GM19463 (cell line): ENCODE measurements at regions not wholly inside any gene's neighbourhood (a gene's known extent, or its start where the extent isn't known, plus 50 kb on each side); places are given as distances from the start of the nearest gene placed in this dataset.
"Not testable (repeated sequence)": the region's sequence is repeated elsewhere in the genome, so short reads cannot be mapped to it uniquely, and the experiment has no call there.

Source experiments
- ATAC-seq: cut with Tn5 transposase; IDR thresholded peaks from one replicate; pipeline ENCODE4 v1.9.1; 2021; ENCODE audit warnings: mild to moderate bottlenecking, moderate library complexity; ENCODE audit not compliant: unreplicated experiment

- ATAC-seq = no peak
These were observed 322.3 kb upstream of the ADCY2 start for GRCh38 chr5:7073666-7074065.

GRCh38 chr5:7074176-7074575, 321.8 kb upstream of the ADCY2 start:
- ATAC-seq = no peak

GRCh38 chr5:7075470-7075869, 320.5 kb upstream of the ADCY2 start:
- ATAC-seq = no peak

GRCh38 chr5:7078101-7078500, 317.8 kb upstream of the ADCY2 start:
- no peak for ATAC-seq

- ATAC-seq = no peak
These were observed 317.0 kb upstream of the ADCY2 start for GRCh38 chr5:7078901-7079300.

GRCh38 chr5:7080501-7080900, 315.4 kb upstream of the ADCY2 start:
- no peak for ATAC-seq

- no peak for ATAC-seq
These were observed 308.1 kb upstream of the ADCY2 start for GRCh38 chr5:7087719-7088297.

- no peak for ATAC-seq
These were observed 307.1 kb upstream of the ADCY2 start for GRCh38 chr5:7088849-7089248.

GRCh38 chr5:7094626-7095025, 301.3 kb upstream of the ADCY2 start:
- ATAC-seq = no peak

GRCh38 chr5:7096294-7096693, 299.6 kb upstream of the ADCY2 start:
- ATAC-seq = no peak

- no peak for ATAC-seq
These were observed 290.6 kb upstream of the ADCY2 start for GRCh38 chr5:7105358-7105757.

- no peak for ATAC-seq
These were observed 278.0 kb upstream of the ADCY2 start for GRCh38 chr5:7117961-7118360.

GRCh38 chr5:7131680-7132079, 264.3 kb upstream of the ADCY2 start:
- ATAC-seq = no peak

GRCh38 chr5:7146886-7147285, 249.1 kb upstream of the ADCY2 start:
- no peak for ATAC-seq

GRCh38 chr5:7157083-7157482, 238.9 kb upstream of the ADCY2 start:
- ATAC-seq = no peak

GRCh38 chr5:7169240-7169878, 226.6 kb upstream of the ADCY2 start:
- no peak for ATAC-seq

- not testable (repeated sequence) for ATAC-seq
These were observed 225.2 kb upstream of the ADCY2 start for GRCh38 chr5:7170785-7171184.

- ATAC-seq = no peak
These were observed 216.6 kb upstream of the ADCY2 start for GRCh38 chr5:7179364-7179763.

- no peak for ATAC-seq
These were observed 214.1 kb upstream of the ADCY2 start for GRCh38 chr5:7181841-7182240.

- ATAC-seq = no peak
These were observed 210.2 kb upstream of the ADCY2 start for GRCh38 chr5:7185742-7186141.

- no peak for ATAC-seq
These were observed 209.1 kb upstream of the ADCY2 start for GRCh38 chr5:7186818-7187217.

GRCh38 chr5:7190712-7191250, 205.2 kb upstream of the ADCY2 start:
- ATAC-seq = no peak

- no peak for ATAC-seq
These were observed 203.9 kb upstream of the ADCY2 start for GRCh38 chr5:7192016-7192415.
